Neutrophil (primary cell): ENCODE measurements at regions not wholly inside any gene's neighbourhood (a gene's known extent, or its start where the extent isn't known, plus 50 kb on each side); places are given as distances from the start of the nearest gene placed in this dataset.

ENCODE experiments used
- H3K27ac ChIP-seq: fragments of 200-600 bp; sonication (generic); 2 replicates; pipeline ENCODE4 v1.5.1; 2016; ENCODE audit warnings: mild to moderate bottlenecking, moderate library complexity
- H3K27me3 ChIP-seq: fragments of 200-600 bp; sonication (generic); 2 replicates; pipeline ENCODE4 v1.6.0; 2016; ENCODE audit warnings: mild to moderate bottlenecking
- H3K36me3 ChIP-seq: fragments of 200-600 bp; sonication (generic); 2 replicates; pipeline ENCODE4 v1.5.1; 2017
- H3K4me1 ChIP-seq, 2 experiments: fragments of 200-600 bp in 1 of 2; sonication (generic) in 1 of 2; 1 replicate in 1 of 2; 2 replicates in 1 of 2; pipeline versions ENCODE4 v1.5.1 to v1.6.1; 2013 to 2016; ENCODE audit warnings: low read depth in 1 of 2, low read length in 1 of 2, mild to moderate bottlenecking in 1 of 2, moderate library complexity in 1 of 2; ENCODE audit not compliant: control insufficient read depth in 1 of 2, insufficient read depth in 1 of 2
- H3K4me3 ChIP-seq, 2 experiments: fragments of 200-600 bp in 1 of 2; sonication (generic) in 1 of 2; 1 replicate in 1 of 2; 2 replicates in 1 of 2; pipeline ENCODE4 v1.5.1; 2013 to 2016; ENCODE audit warnings: low read depth in 1 of 2, low read length in 1 of 2, mild to moderate bottlenecking in 1 of 2, moderate library complexity in 1 of 2
- H3K9me3 ChIP-seq: fragments of 200-600 bp; sonication (generic); 2 replicates; pipeline ENCODE4 v1.5.1; 2016
- TF ChIP-seq, protein P1 (sequence below): fragments of 200-600 bp; sonication (generic); IDR thresholded peaks from 2 replicates; pipeline ENCODE4 v1.5.1; 2016; ENCODE audit warnings: antibody characterized with exemption

DNA sequence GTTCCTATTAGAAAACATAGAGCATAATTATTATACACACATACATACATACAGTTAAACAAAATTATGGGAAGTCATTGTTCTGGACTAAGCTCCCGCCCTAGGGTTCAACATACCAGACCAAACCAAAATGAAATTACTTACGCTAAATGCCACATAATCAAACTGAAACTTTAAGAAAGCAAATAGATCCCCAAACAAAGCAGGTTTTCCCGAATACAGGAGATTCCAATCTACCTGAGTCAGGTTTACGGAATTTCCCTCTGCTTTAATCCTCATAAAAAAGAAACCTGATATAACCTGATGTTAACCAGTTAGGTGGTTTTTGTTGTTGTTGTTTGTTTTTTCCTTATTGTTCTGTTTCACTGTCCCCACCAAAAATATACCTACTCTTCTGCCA is 1886.9 kb downstream of the NCAM2 start:
- H3K4me3 ChIP-seq, result no peak overlapping the region
- TF ChIP-seq, protein P1, sequence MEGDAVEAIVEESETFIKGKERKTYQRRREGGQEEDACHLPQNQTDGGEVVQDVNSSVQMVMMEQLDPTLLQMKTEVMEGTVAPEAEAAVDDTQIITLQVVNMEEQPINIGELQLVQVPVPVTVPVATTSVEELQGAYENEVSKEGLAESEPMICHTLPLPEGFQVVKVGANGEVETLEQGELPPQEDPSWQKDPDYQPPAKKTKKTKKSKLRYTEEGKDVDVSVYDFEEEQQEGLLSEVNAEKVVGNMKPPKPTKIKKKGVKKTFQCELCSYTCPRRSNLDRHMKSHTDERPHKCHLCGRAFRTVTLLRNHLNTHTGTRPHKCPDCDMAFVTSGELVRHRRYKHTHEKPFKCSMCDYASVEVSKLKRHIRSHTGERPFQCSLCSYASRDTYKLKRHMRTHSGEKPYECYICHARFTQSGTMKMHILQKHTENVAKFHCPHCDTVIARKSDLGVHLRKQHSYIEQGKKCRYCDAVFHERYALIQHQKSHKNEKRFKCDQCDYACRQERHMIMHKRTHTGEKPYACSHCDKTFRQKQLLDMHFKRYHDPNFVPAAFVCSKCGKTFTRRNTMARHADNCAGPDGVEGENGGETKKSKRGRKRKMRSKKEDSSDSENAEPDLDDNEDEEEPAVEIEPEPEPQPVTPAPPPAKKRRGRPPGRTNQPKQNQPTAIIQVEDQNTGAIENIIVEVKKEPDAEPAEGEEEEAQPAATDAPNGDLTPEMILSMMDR, result no peak
- H3K27ac ChIP-seq, result no peak overlapping the region
- no peaks in the 10 kb centered on the region for H3K27me3 ChIP-seq
- no peaks in the 10 kb centered on the region for H3K4me1 ChIP-seq
- H3K9me3 ChIP-seq, result no peaks in the 10 kb centered on the region
- no peaks in the 10 kb centered on the region for H3K36me3 ChIP-seq

DNA sequence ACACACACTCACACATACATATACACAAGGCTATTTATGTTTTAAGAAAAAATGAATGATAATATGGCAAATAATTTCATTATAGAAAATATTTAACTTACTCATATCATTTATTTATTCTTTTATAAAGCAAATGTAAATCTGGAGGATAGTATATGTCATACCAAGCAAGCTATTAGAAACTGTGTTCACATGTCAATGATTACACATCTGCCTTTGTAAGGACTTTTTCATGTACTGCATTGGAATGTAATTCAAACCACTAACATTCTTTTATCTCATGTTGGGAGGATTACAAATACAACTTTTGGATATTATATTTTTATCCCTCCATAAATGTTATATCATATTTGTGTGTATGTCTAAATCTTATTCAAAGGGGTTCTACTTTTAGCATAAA is 1887.4 kb downstream of the NCAM2 start:
- H3K4me3 ChIP-seq, result no peak overlapping the region
- H3K4me1 ChIP-seq, result no peaks in the 10 kb centered on the region
- H3K27ac ChIP-seq, result no peak overlapping the region
- no peaks in the 10 kb centered on the region for H3K9me3 ChIP-seq
- H3K36me3 ChIP-seq, result no peaks in the 10 kb centered on the region
- TF ChIP-seq, protein P1, result no peak
- no peaks in the 10 kb centered on the region for H3K27me3 ChIP-seq

DNA sequence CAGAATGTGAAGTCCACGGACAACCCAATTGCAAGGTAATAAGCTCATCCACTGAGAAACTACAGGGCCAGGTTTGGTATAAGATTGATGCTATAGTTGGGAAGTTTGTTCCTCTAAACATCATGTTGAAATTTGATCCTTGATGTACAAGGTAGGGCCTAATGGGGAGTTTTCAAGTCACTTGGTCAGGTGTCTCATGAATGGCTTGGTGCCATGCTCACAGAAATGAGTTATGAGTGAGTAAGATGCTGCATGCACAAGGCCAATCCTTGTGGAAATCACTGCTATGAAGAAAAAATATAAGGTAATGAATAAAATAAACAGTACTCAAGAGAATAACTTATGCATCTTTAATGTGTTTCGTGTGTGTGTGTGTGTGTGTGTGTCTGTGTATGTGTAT is 1891.2 kb downstream of the NCAM2 start:
- TF ChIP-seq, protein P1, result no peak
- no peaks in the 10 kb centered on the region for H3K4me1 ChIP-seq
- H3K4me3 ChIP-seq, result no peak overlapping the region
- no peaks in the 10 kb centered on the region for H3K27me3 ChIP-seq
- H3K27ac ChIP-seq, result no peak overlapping the region
- H3K36me3 ChIP-seq, result no peaks in the 10 kb centered on the region
- no peaks in the 10 kb centered on the region for H3K9me3 ChIP-seq

DNA sequence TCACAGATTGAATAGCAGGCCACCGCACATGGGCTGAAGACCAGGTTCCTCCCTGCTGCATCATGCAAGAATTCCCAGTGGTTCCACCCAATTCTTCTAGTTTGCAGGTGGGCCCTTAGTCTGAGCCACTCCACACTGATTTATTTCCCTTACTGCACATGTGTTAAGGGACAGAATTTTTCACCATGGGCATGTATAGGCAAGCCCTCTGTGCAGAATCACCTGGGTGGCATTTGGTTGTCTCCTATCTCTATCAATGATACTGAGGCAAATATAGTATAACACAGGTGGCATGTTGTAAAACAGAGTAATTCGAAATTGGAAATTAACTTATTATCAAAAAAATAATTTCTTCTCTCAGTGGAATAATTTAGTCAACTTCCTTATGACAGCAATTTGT is 1892.4 kb downstream of the NCAM2 start:
- H3K27ac ChIP-seq, result no peak overlapping the region
- TF ChIP-seq, protein P1, result no peak
- H3K27me3 ChIP-seq, result no peaks in the 10 kb centered on the region
- H3K4me3 ChIP-seq, result no peak overlapping the region
- H3K36me3 ChIP-seq, result no peaks in the 10 kb centered on the region
- H3K9me3 ChIP-seq, result no peaks in the 10 kb centered on the region
- no peaks in the 10 kb centered on the region for H3K4me1 ChIP-seq

DNA sequence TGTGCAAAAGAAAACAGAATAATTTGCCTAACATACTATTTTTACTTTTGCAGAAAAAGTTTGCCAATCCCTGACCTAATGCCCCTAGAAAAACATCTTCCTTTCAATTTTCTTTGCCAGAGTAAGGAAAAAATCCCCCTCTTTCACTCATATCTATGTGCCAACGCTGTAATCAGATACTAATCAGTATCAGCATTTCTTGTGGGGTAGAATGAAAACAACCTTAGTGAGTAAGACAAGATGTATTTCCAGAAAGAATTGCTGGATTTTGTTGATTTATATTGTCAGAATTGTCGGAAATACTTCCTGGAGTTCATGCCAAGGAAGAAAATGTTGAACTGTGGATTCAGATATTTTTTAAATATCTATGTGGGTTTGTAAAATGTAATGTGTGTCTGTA is 1893.8 kb downstream of the NCAM2 start:
- Histone ChIP-seq H3K27me3 (no peaks in the 10 kb centered on the region), H3K9me3 (no peaks in the 10 kb centered on the region), H3K4me1 (no peaks in the 10 kb centered on the region)

More for the DNA sequence above, 1893.8 kb downstream of the NCAM2 start:
- no peak overlapping the region for H3K27ac ChIP-seq
- no peak overlapping the region for H3K4me3 ChIP-seq
- no peaks in the 10 kb centered on the region for H3K36me3 ChIP-seq
- TF ChIP-seq, protein P1, result no peak
